SH-SY5Y (cell line): ENCODE measurements at regions not wholly inside any gene's neighbourhood (a gene's known extent, or its start where the extent isn't known, plus 50 kb on each side); places are given as distances from the start of the nearest gene placed in this dataset.

Experiments
- GATA2 ChIP-seq: IDR thresholded peaks from 2 replicates; pipeline ENCODE4 v1.6.1; 2011; ENCODE audit warnings: mild to moderate bottlenecking, low read depth, low read length
- GATA3 ChIP-seq: IDR thresholded peaks from 2 replicates; pipeline ENCODE4 v1.6.1; 2011; ENCODE audit warnings: low read depth, mild to moderate bottlenecking, low read length, moderate library complexity

- TF ChIP-seq GATA3: no peak
- TF ChIP-seq GATA2: no peak
Measured at GRCh38 chr14:97956581-97957340, 1159.6 kb downstream of the VRK1 start.

DNA sequence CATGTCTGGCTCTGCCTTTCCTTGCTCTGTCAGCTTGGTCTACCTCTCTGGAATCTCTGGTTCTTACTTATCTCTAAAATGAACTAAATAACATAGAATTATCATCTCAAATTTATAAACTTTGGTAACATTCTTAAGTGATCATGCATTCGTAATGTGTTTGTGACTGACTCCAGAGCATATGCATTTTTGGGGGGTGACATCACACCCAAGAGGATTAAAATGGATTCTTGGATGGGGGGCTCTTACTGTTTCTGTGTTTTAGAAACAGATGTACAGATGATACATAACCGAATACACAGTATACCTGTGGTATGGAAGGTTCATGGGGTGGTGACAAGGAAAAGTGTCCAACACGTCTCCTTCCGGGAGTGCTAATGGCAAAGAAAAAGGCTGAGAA, 1162.1 kb downstream of the VRK1 start:
- TF ChIP-seq GATA3: no peak
- no peak for TF ChIP-seq GATA2

GRCh38 chr14:97960436-97960835, 1163.3 kb downstream of the VRK1 start:
- TF ChIP-seq GATA3 (no peak), GATA2 (no peak)

GRCh38 chr14:97970222-97970621, 1173.0 kb downstream of the VRK1 start:
- TF ChIP-seq GATA2 (no peak), GATA3 (no peak)

DNA sequence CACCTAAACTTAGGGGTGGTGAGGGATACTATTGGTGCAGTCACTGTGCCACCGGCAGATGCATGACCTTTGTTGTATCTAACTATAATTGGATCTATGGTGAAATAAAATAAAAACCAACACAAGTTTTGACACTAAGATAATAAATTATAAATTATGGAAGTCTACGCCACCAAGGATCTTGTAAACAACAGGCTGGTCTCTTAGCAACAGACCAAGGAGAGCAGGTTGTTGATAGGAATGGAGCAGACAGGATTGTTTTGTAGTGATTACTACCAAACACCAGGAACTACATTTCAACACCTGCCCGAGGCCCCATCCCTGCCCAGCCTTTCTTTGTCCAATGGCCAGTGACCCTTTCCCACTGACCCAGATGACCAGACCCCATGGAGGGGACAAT, 1178.0 kb downstream of the VRK1 start:
- no peak for TF ChIP-seq GATA3
- no peak for TF ChIP-seq GATA2

- TF ChIP-seq GATA3: no peak
- TF ChIP-seq GATA2: no peak
Measured at GRCh38 chr14:97975962-97976361, 1178.8 kb downstream of the VRK1 start.

DNA sequence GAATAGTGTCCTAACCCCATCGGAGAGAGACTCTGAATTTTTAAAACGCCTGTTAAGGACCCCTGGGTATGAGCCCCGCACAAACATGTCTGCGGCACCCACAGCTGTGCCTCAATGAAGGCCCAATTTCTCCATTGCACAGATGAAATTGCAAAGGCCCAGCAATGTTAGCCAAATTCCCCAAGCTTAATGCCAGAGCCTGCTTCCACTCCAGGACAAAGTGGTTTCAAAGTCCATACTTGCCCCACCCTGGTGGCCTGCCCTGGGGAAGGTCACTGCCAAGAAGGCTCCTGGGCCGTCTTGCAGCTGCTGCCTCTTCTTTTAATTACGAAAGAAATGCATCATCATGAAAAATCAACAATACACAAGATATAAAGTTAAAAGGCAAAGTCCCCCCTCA, 1179.7 kb downstream of the VRK1 start:
- TF ChIP-seq GATA2 (no peak), GATA3 (no peak)

DNA sequence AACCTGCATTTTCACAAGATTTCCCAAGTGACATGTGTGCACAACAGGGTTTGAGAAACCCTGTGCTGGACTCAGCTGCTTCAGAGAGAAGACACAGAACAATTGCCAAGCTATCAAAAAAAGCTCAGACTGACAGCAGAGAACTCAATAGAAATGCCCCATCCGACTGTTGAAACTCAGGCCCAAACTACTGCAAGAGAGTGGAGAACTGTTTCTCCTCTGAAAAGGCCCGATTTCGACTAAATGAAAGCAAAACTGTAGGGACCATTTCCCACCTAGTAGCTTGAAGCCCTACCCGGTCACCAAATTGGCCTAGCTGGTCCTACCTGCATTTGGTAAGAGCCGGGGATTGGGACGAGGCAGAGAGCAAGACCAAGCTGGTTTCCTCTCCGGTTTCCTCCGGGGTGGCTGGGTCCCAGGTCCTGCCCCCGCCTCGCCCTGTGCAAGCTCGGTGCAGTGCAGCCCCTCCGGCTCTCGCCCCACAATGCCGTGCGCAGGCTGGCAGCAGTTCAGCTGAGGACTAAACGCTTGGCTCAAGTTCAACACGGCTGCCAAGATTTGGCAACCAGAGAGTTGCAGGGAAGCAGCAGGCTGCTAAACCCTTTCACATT, 1180.6 kb downstream of the VRK1 start:
- TF ChIP-seq GATA3 (no peak), GATA2 (no peak)

DNA sequence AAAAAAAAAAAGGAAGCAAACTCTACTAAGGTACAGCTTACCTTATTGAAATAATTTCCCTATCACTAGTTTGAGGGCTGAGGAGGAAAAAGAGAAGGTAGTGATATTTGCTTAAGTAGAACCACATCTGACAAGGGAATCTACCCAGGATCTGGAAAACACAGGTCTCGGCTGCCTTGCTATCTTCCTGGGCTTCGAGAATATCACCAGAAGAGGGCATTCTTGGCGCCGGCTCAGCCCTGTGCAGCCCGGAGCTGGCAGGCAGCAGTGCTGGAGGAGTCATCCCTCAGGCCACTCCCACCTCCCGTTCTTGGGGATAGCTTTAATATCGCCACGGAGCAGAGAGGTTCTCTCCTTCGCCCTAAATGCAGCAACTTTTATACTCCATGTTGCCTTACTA, 1181.2 kb downstream of the VRK1 start:
- TF ChIP-seq GATA3 (no peak), GATA2 (no peak)

- no peak for TF ChIP-seq GATA2
Measured at GRCh38 chr14:97993508-97994019, 1196.4 kb downstream of the VRK1 start.

DNA sequence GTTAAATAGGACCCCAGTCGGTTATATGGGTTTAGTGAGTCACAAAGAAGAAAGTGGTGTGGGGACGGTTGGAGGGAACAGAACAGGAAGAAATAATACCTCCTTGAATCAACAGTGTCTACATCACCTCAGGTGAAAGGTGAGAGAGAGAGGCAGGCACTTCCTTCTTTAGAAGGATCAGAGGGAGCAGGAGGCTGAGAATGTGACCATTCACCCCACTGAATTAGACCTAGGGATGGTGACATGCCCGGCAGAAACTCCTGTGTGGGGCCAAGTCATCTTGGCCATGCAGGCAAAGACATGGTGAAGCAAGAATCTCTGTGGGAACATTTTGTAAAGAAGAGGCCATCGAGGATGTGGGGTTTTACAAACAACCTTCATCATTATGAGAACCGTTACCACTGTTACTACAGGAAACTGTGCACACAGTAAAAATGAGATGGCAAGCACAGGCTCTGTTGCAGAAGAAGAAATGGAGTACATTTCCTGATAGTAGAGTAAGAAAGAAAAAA, 1196.9 kb downstream of the VRK1 start:
- no peak for TF ChIP-seq GATA2
- TF ChIP-seq GATA3: no peak

DNA sequence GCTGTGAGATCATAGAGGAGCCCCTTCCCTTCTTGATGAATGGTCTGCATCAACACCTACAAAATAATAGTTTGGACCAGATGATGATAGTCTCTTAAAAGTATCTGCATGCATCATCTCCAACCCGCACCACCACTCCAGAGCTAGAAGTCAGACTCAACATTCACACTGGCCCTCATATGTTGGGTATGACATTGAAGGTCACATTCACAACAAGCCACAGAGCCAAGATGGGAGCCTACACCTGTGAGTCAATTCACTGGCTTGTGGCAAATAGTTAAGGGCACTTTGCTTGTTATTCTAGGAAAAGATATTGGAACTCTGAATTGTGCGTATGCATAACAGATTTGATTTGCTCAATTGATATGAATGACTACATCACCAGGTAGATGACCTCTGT, 1197.9 kb downstream of the VRK1 start:
- TF ChIP-seq GATA2 (no peak), GATA3 (no peak)

DNA sequence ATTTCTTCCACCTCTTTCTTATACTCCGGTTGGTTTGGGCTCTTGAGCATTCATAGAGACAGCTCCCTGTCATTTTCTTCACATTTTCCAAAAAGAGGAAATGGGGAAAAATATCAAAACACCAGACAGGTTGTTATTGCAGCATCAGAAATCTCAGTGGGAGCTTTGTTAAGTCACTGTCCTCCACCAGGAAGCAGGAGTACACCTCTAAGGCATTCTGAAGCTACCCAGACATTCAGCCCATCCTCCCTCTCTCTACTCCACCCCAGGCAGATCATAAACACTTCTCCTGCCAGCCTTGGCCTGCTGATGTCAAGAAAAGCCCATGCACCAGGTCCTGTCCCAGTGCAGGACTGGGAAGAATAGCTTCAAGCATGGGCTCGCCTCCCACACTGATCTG, 1198.3 kb downstream of the VRK1 start:
- TF ChIP-seq GATA3: no peak
- TF ChIP-seq GATA2: no peak

DNA sequence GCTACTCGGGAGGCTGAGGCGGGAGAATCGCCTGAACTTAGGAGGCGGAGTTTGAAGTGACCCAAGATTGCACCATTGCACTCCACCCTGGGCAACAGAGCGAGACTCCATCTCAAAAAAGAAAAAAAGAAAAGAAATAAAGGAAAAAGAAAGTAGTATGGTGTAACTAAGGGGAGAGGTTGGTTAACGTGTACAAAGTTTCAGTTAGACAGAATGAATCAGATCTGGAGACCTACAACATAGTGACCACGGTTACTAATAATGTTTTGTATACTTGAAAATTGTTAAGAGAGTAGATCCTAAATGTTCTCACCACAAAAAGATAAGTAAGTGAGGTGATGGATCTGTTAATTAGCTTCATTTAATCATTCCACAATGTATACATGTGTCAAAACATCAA, 1208.8 kb downstream of the VRK1 start:
- TF ChIP-seq GATA3: no peak
- no peak for TF ChIP-seq GATA2

DNA sequence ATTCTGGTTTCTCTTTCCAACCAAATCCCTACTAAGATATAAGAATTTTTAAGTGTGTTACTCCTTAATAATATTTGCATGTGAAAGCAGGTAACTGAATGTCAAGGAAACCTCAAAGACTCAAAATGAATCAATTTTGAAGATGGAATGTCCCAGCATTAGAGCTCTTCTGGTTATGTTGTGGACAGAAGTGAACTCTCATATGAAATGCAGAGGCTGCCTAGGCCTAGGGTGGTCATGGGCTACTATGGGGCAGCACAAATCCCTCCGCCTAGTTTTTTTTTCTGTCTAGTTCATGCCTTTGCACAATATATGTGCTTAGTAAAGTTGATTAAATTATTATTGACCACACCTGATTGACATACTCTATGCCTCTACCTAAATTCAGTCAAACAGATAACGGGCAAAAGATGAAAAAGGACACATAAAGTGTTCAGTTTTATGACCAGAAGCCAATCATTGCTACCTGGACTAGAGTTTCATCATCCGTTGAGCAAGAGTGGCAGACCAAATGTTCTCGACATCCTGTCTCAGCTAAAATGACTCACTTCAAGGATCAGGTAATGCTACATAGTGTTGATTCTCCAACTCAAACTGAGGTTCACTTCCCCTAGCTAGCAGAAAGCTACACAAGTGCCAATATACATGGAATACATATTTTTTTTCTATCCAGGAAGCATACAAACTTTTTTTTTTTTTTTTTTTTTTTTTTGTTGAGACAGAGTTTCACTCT, 1211.4 kb downstream of the VRK1 start:
- no peak for TF ChIP-seq GATA2
- no peak for TF ChIP-seq GATA3

DNA sequence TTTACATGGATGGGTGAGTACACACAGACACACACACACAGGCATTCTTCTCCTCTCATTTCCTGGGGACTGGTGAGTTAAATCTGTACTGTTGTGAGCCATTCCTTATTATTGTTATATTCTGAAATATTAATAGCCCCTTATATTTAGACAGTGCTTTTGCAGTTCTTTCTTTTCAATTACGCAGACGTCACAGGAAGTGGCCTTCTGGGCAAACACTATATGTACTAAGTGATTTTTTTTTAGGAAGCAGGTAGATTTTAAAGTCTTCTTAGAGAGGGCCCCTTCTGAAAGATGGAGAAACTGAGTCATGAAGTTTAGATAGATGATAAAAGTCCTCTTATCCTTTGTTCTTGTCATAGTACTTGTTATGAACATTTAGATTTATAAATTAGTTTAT, 1213.6 kb downstream of the VRK1 start:
- TF ChIP-seq GATA2: no peak
